ENCODE measurements at regions not wholly inside any gene's neighbourhood (a gene's known extent, or its start where the extent isn't known, plus 50 kb on each side); places are given as distances from the start of the nearest gene placed in this dataset.

- no peaks in the 10 kb centered on the region for H4K20me1 ChIP-seq (ENCODE audit: insufficient read depth)
- WGBS, 2 experiments (ENCODE audit: low coverage in 1 of 2, low lambda C conversion rate in 2 of 2, missing lambda C conversion rate in 2 of 2), result 66 to 68% methylated on average over 6 of the region's 6 CpGs
- no peak for DNase-seq
These were observed 117.7 kb upstream of the CDYL start for GRCh38 chr6:4658486-4658885.

GRCh38 chr6:4656106-4656505 is 120.1 kb upstream of the CDYL start:
- Histone ChIP-seq H3K27me3 (replicated peaks; ENCODE audit: insufficient read depth) (no peaks in the 10 kb centered on the region), H3K4me1 (ENCODE audit: insufficient read depth) (no peaks in the 10 kb centered on the region), H4K20me1 (ENCODE audit: insufficient read depth) (no peaks in the 10 kb centered on the region), H3K4me2 (ENCODE audit: unreplicated experiment) (no peak overlapping the region), H3K4me3 (no peak overlapping the region), H3F3A (ENCODE audit: insufficient read depth) (no peaks in the 10 kb centered on the region), H3K9ac (no peak overlapping the region), H3K9me3 (ENCODE audit: low read depth) (no peaks in the 10 kb centered on the region), H3K36me3 (ENCODE audit: low read depth) (no peaks in the 10 kb centered on the region), H3K79me2 (ENCODE audit: insufficient read depth) (no peaks in the 10 kb centered on the region), H3K9me2 (ENCODE audit: insufficient read depth) (no peaks in the 10 kb centered on the region), H3K27ac (no peak overlapping the region), H2AFZ (no peak overlapping the region)
- in situ Hi-C loops (cut with MboI), result no loop called here
- 63 to 71% methylated on average over 3 of the region's 3 CpGs for WGBS, 2 experiments (ENCODE audit: low coverage in 1 of 2, low lambda C conversion rate in 2 of 2, missing lambda C conversion rate in 2 of 2)
- TF ChIP-seq EZH2 (IDR thresholded peaks at IDR 0.05; ENCODE audit: insufficient read depth, poor library complexity, severe bottlenecking), result no peak
- DNase-seq, result no peak

More at GRCh38 chr6:4658486-4658885, 117.7 kb upstream of the CDYL start:
- H3K9me3 ChIP-seq (ENCODE audit: low read depth), result no peaks in the 10 kb centered on the region
- H3F3A ChIP-seq (ENCODE audit: insufficient read depth), result 0 out of 2 replicates have a peak, but pooled peaks cover 2% of the 10 kb centered on the region
- in situ Hi-C loops (cut with MboI), result no loop called here
- H3K9me2 ChIP-seq (ENCODE audit: insufficient read depth), result no peaks in the 10 kb centered on the region
- no peak overlapping the region for H2AFZ ChIP-seq
- H3K27me3 ChIP-seq (replicated peaks; ENCODE audit: insufficient read depth), result no peaks in the 10 kb centered on the region
- H3K4me3 ChIP-seq, result no peak overlapping the region
- H3K9ac ChIP-seq, result no peak overlapping the region
- no peaks in the 10 kb centered on the region for H3K4me1 ChIP-seq (ENCODE audit: insufficient read depth)
- no peaks in the 10 kb centered on the region for H3K36me3 ChIP-seq (ENCODE audit: low read depth)
- TF ChIP-seq EZH2phosphoT487 (IDR thresholded peaks at IDR 0.05; ENCODE audit: insufficient read depth, low read depth) (no peak), EZH2 (IDR thresholded peaks at IDR 0.05; ENCODE audit: insufficient read depth, poor library complexity, severe bottlenecking) (no peak)
- no peak overlapping the region for H3K27ac ChIP-seq
- H3K4me2 ChIP-seq (ENCODE audit: unreplicated experiment), result no peak overlapping the region
- no peaks in the 10 kb centered on the region for H3K79me2 ChIP-seq (ENCODE audit: insufficient read depth)

- no peaks in the 10 kb centered on the region for H3K27me3 ChIP-seq (replicated peaks; ENCODE audit: insufficient read depth)
- no peaks in the 10 kb centered on the region for H3K9me3 ChIP-seq (ENCODE audit: low read depth)
- no peaks in the 10 kb centered on the region for H4K20me1 ChIP-seq (ENCODE audit: insufficient read depth)
- WGBS, 2 experiments (ENCODE audit: low coverage in 1 of 2, low lambda C conversion rate in 2 of 2, missing lambda C conversion rate in 2 of 2), result 65 to 67% methylated on average over 12 of the region's 12 CpGs
- TF ChIP-seq EZH2 (IDR thresholded peaks at IDR 0.05; ENCODE audit: insufficient read depth, poor library complexity, severe bottlenecking) (no peak), EZH2phosphoT487 (IDR thresholded peaks at IDR 0.05; ENCODE audit: insufficient read depth, low read depth) (no peak)
- H3K4me2 ChIP-seq (ENCODE audit: unreplicated experiment), result no peak overlapping the region
- no peak overlapping the region for H3K27ac ChIP-seq
- no peaks in the 10 kb centered on the region for H3K36me3 ChIP-seq (ENCODE audit: low read depth)
- H3F3A ChIP-seq (ENCODE audit: insufficient read depth), result no peaks in the 10 kb centered on the region
- H3K9ac ChIP-seq, result no peak overlapping the region
- in situ Hi-C loops (cut with MboI), result no loop called here
- H2AFZ ChIP-seq, result no peak overlapping the region
- no peaks in the 10 kb centered on the region for H3K9me2 ChIP-seq (ENCODE audit: insufficient read depth)
- no peak overlapping the region for H3K4me3 ChIP-seq
- H3K4me1 ChIP-seq (ENCODE audit: insufficient read depth), result no peaks in the 10 kb centered on the region
- DNase-seq, result no peak
- no peaks in the 10 kb centered on the region for H3K79me2 ChIP-seq (ENCODE audit: insufficient read depth)
These were observed 120.8 kb upstream of the CDYL start for GRCh38 chr6:4655196-4656025.

GRCh38 chr6:4653141-4653540 is 123.1 kb upstream of the CDYL start:
- no peaks in the 10 kb centered on the region; the same call in 1 of the 2 replicates for H3K4me1 ChIP-seq (ENCODE audit: insufficient read depth)
- TF ChIP-seq EZH2phosphoT487 (IDR thresholded peaks at IDR 0.05; ENCODE audit: insufficient read depth, low read depth) (no peak), EZH2 (IDR thresholded peaks at IDR 0.05; ENCODE audit: insufficient read depth, poor library complexity, severe bottlenecking) (no peak)
- no peaks in the 10 kb centered on the region for H3K9me2 ChIP-seq (ENCODE audit: insufficient read depth)
- no peaks in the 10 kb centered on the region for H3K9me3 ChIP-seq (ENCODE audit: low read depth)
- H3F3A ChIP-seq (ENCODE audit: insufficient read depth), result no peaks in the 10 kb centered on the region
- H3K9ac ChIP-seq, result no peak overlapping the region
- no peak overlapping the region for H2AFZ ChIP-seq
- no peaks in the 10 kb centered on the region for H3K27me3 ChIP-seq (replicated peaks; ENCODE audit: insufficient read depth)
- 81 to 87% methylated on average over 3 of the region's 3 CpGs for WGBS, 2 experiments (ENCODE audit: low coverage in 1 of 2, low lambda C conversion rate in 2 of 2, missing lambda C conversion rate in 2 of 2)
- no peaks in the 10 kb centered on the region for H3K36me3 ChIP-seq (ENCODE audit: low read depth)
- H3K79me2 ChIP-seq (ENCODE audit: insufficient read depth), result no peaks in the 10 kb centered on the region
- no peak overlapping the region for H3K4me2 ChIP-seq (ENCODE audit: unreplicated experiment)
- no peak overlapping the region for H3K27ac ChIP-seq
- in situ Hi-C loops (cut with MboI), result no loop called here
- no peak overlapping the region for H3K4me3 ChIP-seq
- DNase-seq, result no peak
- H4K20me1 ChIP-seq (ENCODE audit: insufficient read depth), result no peaks in the 10 kb centered on the region

All from GM23248 (cell line).